ENCODE measurements at regions not wholly inside any gene's neighbourhood (a gene's known extent, or its start where the extent isn't known, plus 50 kb on each side); places are given as distances from the start of the nearest gene placed in this dataset.
"Not testable (repeated sequence)": the region's sequence is repeated elsewhere in the genome, so short reads cannot be mapped to it uniquely, and the experiment has no call there.

- no peaks in the 10 kb centered on the region for H3K9me3 ChIP-seq (ENCODE audit: control insufficient read depth, low read length)
- WGBS, 2 experiments: 91 to 97% methylated on average over 2 of the region's 2 CpGs
- no peak overlapping the region for H3K4me3 ChIP-seq (ENCODE audit: insufficient read depth, low read depth, low read length)
- no peaks in the 10 kb centered on the region for H3K27me3 ChIP-seq (ENCODE audit: control insufficient read depth, insufficient read depth, low read length, poor library complexity, severe bottlenecking)
- H3K4me1 ChIP-seq (ENCODE audit: control insufficient read depth, insufficient read depth, low read length): no peaks in the 10 kb centered on the region
- no peaks in the 10 kb centered on the region for H3K36me3 ChIP-seq (ENCODE audit: control insufficient read depth, insufficient read depth, low read length)
- H3K27ac ChIP-seq (ENCODE audit: insufficient read depth, low read depth, low read length, poor library complexity, severe bottlenecking): no peak overlapping the region
Measured at GRCh38 chr1:221583465-221583864, 158.4 kb downstream of the DUSP10 start.

GRCh38 chr1:221587013-221587412 is 154.9 kb downstream of the DUSP10 start:
- H3K27ac ChIP-seq (ENCODE audit: insufficient read depth, low read depth, low read length, poor library complexity, severe bottlenecking); H3K9me3 ChIP-seq (ENCODE audit: control insufficient read depth, low read length); H3K4me1 ChIP-seq (ENCODE audit: control insufficient read depth, insufficient read depth, low read length); H3K4me3 ChIP-seq (ENCODE audit: insufficient read depth, low read depth, low read length); H3K36me3 ChIP-seq (ENCODE audit: control insufficient read depth, insufficient read depth, low read length); H3K27me3 ChIP-seq (ENCODE audit: control insufficient read depth, insufficient read depth, low read length, poor library complexity, severe bottlenecking): not testable (repeated sequence)
- 95 to 100% methylated on average over 1 of the region's 1 CpG for WGBS, 2 experiments

- H3K36me3 ChIP-seq (ENCODE audit: control insufficient read depth, insufficient read depth, low read length); H3K9me3 ChIP-seq (ENCODE audit: control insufficient read depth, low read length); H3K4me3 ChIP-seq (ENCODE audit: insufficient read depth, low read depth, low read length); H3K27ac ChIP-seq (ENCODE audit: insufficient read depth, low read depth, low read length, poor library complexity, severe bottlenecking); H3K27me3 ChIP-seq (ENCODE audit: control insufficient read depth, insufficient read depth, low read length, poor library complexity, severe bottlenecking); H3K4me1 ChIP-seq (ENCODE audit: control insufficient read depth, insufficient read depth, low read length): not testable (repeated sequence)
Measured at GRCh38 chr1:221591250-221591649, 150.6 kb downstream of the DUSP10 start.

- no peak overlapping the region for H3K27ac ChIP-seq (ENCODE audit: insufficient read depth, low read depth, low read length, poor library complexity, severe bottlenecking)
- H3K4me1 ChIP-seq (ENCODE audit: control insufficient read depth, insufficient read depth, low read length): no peaks in the 10 kb centered on the region
- no peak overlapping the region for H3K4me3 ChIP-seq (ENCODE audit: insufficient read depth, low read depth, low read length)
- H3K9me3 ChIP-seq (ENCODE audit: control insufficient read depth, low read length): no peaks in the 10 kb centered on the region
- no peaks in the 10 kb centered on the region for H3K36me3 ChIP-seq (ENCODE audit: control insufficient read depth, insufficient read depth, low read length)
- no peaks in the 10 kb centered on the region for H3K27me3 ChIP-seq (ENCODE audit: control insufficient read depth, insufficient read depth, low read length, poor library complexity, severe bottlenecking)
- WGBS, 2 experiments: 95 to 100% methylated on average over 2 of the region's 2 CpGs
Measured at GRCh38 chr1:221594576-221594975, 147.3 kb downstream of the DUSP10 start.

GRCh38 chr1:221598122-221598521 is 143.8 kb downstream of the DUSP10 start:
- Histone ChIP-seq H3K4me1 (ENCODE audit: control insufficient read depth, insufficient read depth, low read length) (no peaks in the 10 kb centered on the region), H3K9me3 (ENCODE audit: control insufficient read depth, low read length) (no peaks in the 10 kb centered on the region), H3K27ac (ENCODE audit: insufficient read depth, low read depth, low read length, poor library complexity, severe bottlenecking) (no peak overlapping the region), H3K36me3 (ENCODE audit: control insufficient read depth, insufficient read depth, low read length) (no peaks in the 10 kb centered on the region), H3K27me3 (ENCODE audit: control insufficient read depth, insufficient read depth, low read length, poor library complexity, severe bottlenecking) (no peaks in the 10 kb centered on the region), H3K4me3 (ENCODE audit: insufficient read depth, low read depth, low read length) (no peak overlapping the region)
- 89 to 91% methylated on average over 6 of the region's 6 CpGs for WGBS, 2 experiments

GRCh38 chr1:221601166-221601565 is 140.7 kb downstream of the DUSP10 start:
- Histone ChIP-seq H3K27ac (ENCODE audit: insufficient read depth, low read depth, low read length, poor library complexity, severe bottlenecking) (no peak overlapping the region), H3K4me3 (ENCODE audit: insufficient read depth, low read depth, low read length) (no peak overlapping the region), H3K36me3 (ENCODE audit: control insufficient read depth, insufficient read depth, low read length) (no peaks in the 10 kb centered on the region), H3K27me3 (ENCODE audit: control insufficient read depth, insufficient read depth, low read length, poor library complexity, severe bottlenecking) (no peaks in the 10 kb centered on the region), H3K9me3 (ENCODE audit: control insufficient read depth, low read length) (no peaks in the 10 kb centered on the region), H3K4me1 (ENCODE audit: control insufficient read depth, insufficient read depth, low read length) (no peaks in the 10 kb centered on the region)

- whole genome bisulfite sequencing, 2 experiments: 86 to 96% methylated on average over 2 of the region's 2 CpGs
- H3K4me3 ChIP-seq (ENCODE audit: insufficient read depth, low read depth, low read length): no peak overlapping the region
- H3K27me3 ChIP-seq (ENCODE audit: control insufficient read depth, insufficient read depth, low read length, poor library complexity, severe bottlenecking): no peaks in the 10 kb centered on the region
- H3K27ac ChIP-seq (ENCODE audit: insufficient read depth, low read depth, low read length, poor library complexity, severe bottlenecking): no peak overlapping the region
- no peaks in the 10 kb centered on the region for H3K36me3 ChIP-seq (ENCODE audit: control insufficient read depth, insufficient read depth, low read length)
- no peaks in the 10 kb centered on the region for H3K4me1 ChIP-seq (ENCODE audit: control insufficient read depth, insufficient read depth, low read length)
- H3K9me3 ChIP-seq (ENCODE audit: control insufficient read depth, low read length): no peaks in the 10 kb centered on the region
Measured at GRCh38 chr1:221602830-221603229, 139.1 kb downstream of the DUSP10 start.

GRCh38 chr1:221604390-221604789 is 137.5 kb downstream of the DUSP10 start:
- H3K27ac ChIP-seq (ENCODE audit: insufficient read depth, low read depth, low read length, poor library complexity, severe bottlenecking); H3K36me3 ChIP-seq (ENCODE audit: control insufficient read depth, insufficient read depth, low read length); H3K4me1 ChIP-seq (ENCODE audit: control insufficient read depth, insufficient read depth, low read length); H3K27me3 ChIP-seq (ENCODE audit: control insufficient read depth, insufficient read depth, low read length, poor library complexity, severe bottlenecking); H3K9me3 ChIP-seq (ENCODE audit: control insufficient read depth, low read length); H3K4me3 ChIP-seq (ENCODE audit: insufficient read depth, low read depth, low read length): not testable (repeated sequence)

GRCh38 chr1:221604948-221605347 is 136.9 kb downstream of the DUSP10 start:
- H3K36me3 ChIP-seq (ENCODE audit: control insufficient read depth, insufficient read depth, low read length): no peaks in the 10 kb centered on the region
- no peaks in the 10 kb centered on the region for H3K9me3 ChIP-seq (ENCODE audit: control insufficient read depth, low read length)
- no peaks in the 10 kb centered on the region for H3K27me3 ChIP-seq (ENCODE audit: control insufficient read depth, insufficient read depth, low read length, poor library complexity, severe bottlenecking)
- H3K4me3 ChIP-seq (ENCODE audit: insufficient read depth, low read depth, low read length): no peak overlapping the region
- no peak overlapping the region for H3K27ac ChIP-seq (ENCODE audit: insufficient read depth, low read depth, low read length, poor library complexity, severe bottlenecking)
- no peaks in the 10 kb centered on the region for H3K4me1 ChIP-seq (ENCODE audit: control insufficient read depth, insufficient read depth, low read length)

- WGBS, 2 experiments: 100% methylated on average over 1 of the region's 1 CpG
- Histone ChIP-seq H3K36me3 (ENCODE audit: control insufficient read depth, insufficient read depth, low read length) (no peaks in the 10 kb centered on the region), H3K27ac (ENCODE audit: insufficient read depth, low read depth, low read length, poor library complexity, severe bottlenecking) (no peak overlapping the region), H3K9me3 (ENCODE audit: control insufficient read depth, low read length) (no peaks in the 10 kb centered on the region), H3K4me3 (ENCODE audit: insufficient read depth, low read depth, low read length) (no peak overlapping the region), H3K27me3 (ENCODE audit: control insufficient read depth, insufficient read depth, low read length, poor library complexity, severe bottlenecking) (no peaks in the 10 kb centered on the region), H3K4me1 (ENCODE audit: control insufficient read depth, insufficient read depth, low read length) (no peaks in the 10 kb centered on the region)
Measured at GRCh38 chr1:221605569-221605968, 136.3 kb downstream of the DUSP10 start.

GRCh38 chr1:221606256-221606655 is 135.6 kb downstream of the DUSP10 start:
- no peak overlapping the region for H3K4me3 ChIP-seq (ENCODE audit: insufficient read depth, low read depth, low read length)
- H3K4me1 ChIP-seq (ENCODE audit: control insufficient read depth, insufficient read depth, low read length): no peaks in the 10 kb centered on the region
- 93% methylated on average over 4 of the region's 4 CpGs for WGBS, 2 experiments
- no peaks in the 10 kb centered on the region for H3K9me3 ChIP-seq (ENCODE audit: control insufficient read depth, low read length)
- H3K36me3 ChIP-seq (ENCODE audit: control insufficient read depth, insufficient read depth, low read length): no peaks in the 10 kb centered on the region
- H3K27ac ChIP-seq (ENCODE audit: insufficient read depth, low read depth, low read length, poor library complexity, severe bottlenecking): no peak overlapping the region
- H3K27me3 ChIP-seq (ENCODE audit: control insufficient read depth, insufficient read depth, low read length, poor library complexity, severe bottlenecking): no peaks in the 10 kb centered on the region
